Vagina (tissue), 2 donors: ENCODE measurements at regions not wholly inside any gene's neighbourhood (a gene's known extent, or its start where the extent isn't known, plus 50 kb on each side); places are given as distances from the start of the nearest gene placed in this dataset.

ENCODE experiments used
- CTCF ChIP-seq, 3 experiments: fragments of 450-650 bp in 2 of 3; fragments of 200-600 bp in 1 of 3; sonication (generic) in 1 of 3; IDR thresholded peaks; one replicate each; pipeline ENCODE4 v1.5.1; 2017 to 2019; ENCODE audit warnings: antibody characterized with exemption in 3 of 3, mild to moderate bottlenecking in 2 of 3, moderate library complexity in 2 of 3
- POLR2A ChIP-seq, 2 donors: fragments of 450-650 bp; IDR thresholded peaks; one replicate each; pipeline ENCODE4 v1.6.1; 2017; ENCODE audit warnings: antibody characterized with exemption in 2 of 2, mild to moderate bottlenecking in 2 of 2, moderate library complexity in 2 of 2
- POLR2AphosphoS5 ChIP-seq, 2 donors: sonication (generic); formaldehyde crosslinking; IDR thresholded peaks; one replicate each; pipeline ENCODE4 v1.9.0; 2017; ENCODE audit warnings: antibody characterized with exemption in 2 of 2, mild to moderate bottlenecking in 2 of 2, low read depth in 1 of 2; ENCODE audit not compliant: insufficient read depth in 1 of 2

GRCh38 chr5:130295235-130295634 lies 391.0 kb downstream of the CHSY3 start:
- no peak for TF ChIP-seq CTCF (IDR thresholded peaks at IDR 0.05)
- no peak for TF ChIP-seq POLR2A (IDR thresholded peaks at IDR 0.05)
- no peak for TF ChIP-seq POLR2AphosphoS5 (IDR thresholded peaks at IDR 0.05; ENCODE audit: insufficient read depth in 1 of 2, low read depth in 1 of 2)
